Esophagus muscularis mucosa (tissue), 4 donors: ENCODE measurements at regions not wholly inside any gene's neighbourhood (a gene's known extent, or its start where the extent isn't known, plus 50 kb on each side); places are given as distances from the start of the nearest gene placed in this dataset.

Experiments
- DNase-seq: peaks from one replicate; pipeline ENCODE4 v3.0.0-alpha.2; 2017; ENCODE audit errors: extremely low spot score
- H3K27ac ChIP-seq, 4 donors: fragments of 200-600 bp; sonication (generic); replicated peaks in 1 of 4; 1 replicate in 3 of 4; 2 replicates in 1 of 4; pipeline ENCODE4 v1.5.1; 2016 to 2019; ENCODE audit warnings: mild to moderate bottlenecking in 1 of 4
- H3K27me3 ChIP-seq, 4 donors: fragments of 200-600 bp; sonication (generic); one replicate each; pipeline versions ENCODE4 v1.5.1 to v1.6.0; 2016 to 2019
- H3K36me3 ChIP-seq, 4 donors: fragments of 200-600 bp; sonication (generic); one replicate each; pipeline ENCODE4 v1.5.1; 2016 to 2019
- H3K4me1 ChIP-seq, 4 donors: fragments of 200-600 bp; sonication (generic); one replicate each; pipeline ENCODE4 v1.5.1; 2016 to 2019
- H3K4me3 ChIP-seq, 4 donors: fragments of 200-600 bp; sonication (generic); 1 replicate in 2 of 4; 2 replicates in 2 of 4; pipeline ENCODE4 v1.5.1; 2016 to 2019; ENCODE audit warnings: mild to moderate bottlenecking in 4 of 4, moderate library complexity in 1 of 4
- H3K9me3 ChIP-seq, 4 donors: fragments of 200-600 bp; sonication (generic); 1 replicate in 3 of 4; 2 replicates in 1 of 4; pipeline ENCODE4 v1.5.1; 2016 to 2019
- CTCF ChIP-seq, 3 experiments: fragments of 200-600 bp in 2 of 3; fragments of 450-650 bp in 1 of 3; sonication (generic) in 2 of 3; IDR thresholded peaks; one replicate each; pipeline ENCODE4 v1.5.1; 2017 to 2019; ENCODE audit warnings: antibody characterized with exemption in 3 of 3, mild to moderate bottlenecking in 2 of 3, moderate library complexity in 1 of 3
- EP300 ChIP-seq: sonication (generic); formaldehyde crosslinking; IDR thresholded peaks from one replicate; pipeline ENCODE4 v1.6.1; 2017; ENCODE audit warnings: antibody characterized with exemption
- POLR2A ChIP-seq: fragments of 450-650 bp; IDR thresholded peaks from one replicate; pipeline ENCODE4 v1.6.1; 2017; ENCODE audit warnings: antibody characterized with exemption, moderate library complexity, mild to moderate bottlenecking, low read depth
- POLR2AphosphoS5 ChIP-seq, 2 donors: sonication (generic); formaldehyde crosslinking; IDR thresholded peaks; one replicate each; pipeline ENCODE4 v1.6.1; 2017; ENCODE audit warnings: antibody characterized with exemption in 2 of 2
- WGBS: methylation state at CpG from one replicate; pipeline ENCODE4 v1.1.5; 2018; 5-methylcytosine and 5-hydroxymethylcytosine counted together
- intact Hi-C: fragments of 100-400 bp; cut with DNase I; formaldehyde crosslinking; loops from one replicate; pipeline ENCODE4 v1.15.1; 2023

GRCh38 chr16:85238233-85238647 is 126.0 kb upstream of the CIBAR2 start:
- 14% methylated on average over 13 of the region's 17 CpGs for WGBS
- Histone ChIP-seq H3K36me3 (no peaks in the 10 kb centered on the region), H3K9me3 (no peaks in the 10 kb centered on the region), H3K27me3 (no peaks in the 10 kb centered on the region), H3K4me3 (no peak overlapping the region), H3K27ac (peak overlapping the region; percentile 60 to 80 (median 62)), H3K4me1 (peaks cover 28 to 64% (median 58%) of the 10 kb centered on the region in 4 donors)
- TF ChIP-seq EP300 = no peak
- peak in 1 of 3 experiments; percentile 18 for TF ChIP-seq CTCF (IDR thresholded peaks at IDR 0.05)
- TF ChIP-seq POLR2A = no peak
- TF ChIP-seq POLR2AphosphoS5 (IDR thresholded peaks at IDR 0.05) = peak; percentile 70 to 83
- intact Hi-C loops = no loop called here
- DNase-seq = peak; percentile 93

GRCh38 chr16:85239239-85239638 is 127.0 kb upstream of the CIBAR2 start:
- Histone ChIP-seq H3K27me3 (no peaks in the 10 kb centered on the region), H3K4me3 (no peak overlapping the region), H3K9me3 (no peaks in the 10 kb centered on the region), H3K27ac (peak overlapping the region in 2 of 4 donors; percentile 62 to 63), H3K4me1 (peaks cover 22 to 55% (median 49%) of the 10 kb centered on the region in 4 donors), H3K36me3 (no peaks in the 10 kb centered on the region)
- DNase-seq = no peak
- 92% methylated on average over 3 of the region's 5 CpGs for WGBS
- intact Hi-C loops = no loop called here
- TF ChIP-seq POLR2AphosphoS5 (IDR thresholded peaks at IDR 0.05) = no peak
- TF ChIP-seq CTCF (IDR thresholded peaks at IDR 0.05) = no peak
- TF ChIP-seq EP300 = no peak
- TF ChIP-seq POLR2A = no peak

GRCh38 chr16:85239871-85240270 is 127.6 kb upstream of the CIBAR2 start:
- WGBS = 94% methylated on average over 5 of the region's 8 CpGs
- Histone ChIP-seq H3K4me1 (peaks cover 16 to 49% (median 43%) of the 10 kb centered on the region in 4 donors), H3K4me3 (no peak overlapping the region), H3K27ac (no peak overlapping the region), H3K36me3 (no peaks in the 10 kb centered on the region), H3K9me3 (no peaks in the 10 kb centered on the region), H3K27me3 (no peaks in the 10 kb centered on the region)
- intact Hi-C loops = no loop called here
- no peak for DNase-seq
- TF ChIP-seq POLR2A (no peak), CTCF (IDR thresholded peaks at IDR 0.05) (no peak), POLR2AphosphoS5 (IDR thresholded peaks at IDR 0.05) (no peak), EP300 (no peak)

- TF ChIP-seq EP300 = no peak
- no peak for TF ChIP-seq POLR2A
- TF ChIP-seq POLR2AphosphoS5 (IDR thresholded peaks at IDR 0.05) = no peak
- TF ChIP-seq CTCF (IDR thresholded peaks at IDR 0.05) = no peak
- intact Hi-C loops = no loop called here
- H3K4me1 ChIP-seq = peaks cover 11 to 45% (median 38%) of the 10 kb centered on the region in 4 donors
- 89% methylated on average over 11 of the region's 18 CpGs for WGBS
- H3K36me3 ChIP-seq = no peaks in the 10 kb centered on the region
- no peak overlapping the region for H3K27ac ChIP-seq
- DNase-seq = no peak
- H3K9me3 ChIP-seq = no peaks in the 10 kb centered on the region
- no peaks in the 10 kb centered on the region for H3K27me3 ChIP-seq
- no peak overlapping the region for H3K4me3 ChIP-seq
Measured at GRCh38 chr16:85240982-85241924, 129.0 kb upstream of the CIBAR2 start.
